ENCODE measurements at regions not wholly inside any gene's neighbourhood (a gene's known extent, or its start where the extent isn't known, plus 50 kb on each side); places are given as distances from the start of the nearest gene placed in this dataset.

DNA sequence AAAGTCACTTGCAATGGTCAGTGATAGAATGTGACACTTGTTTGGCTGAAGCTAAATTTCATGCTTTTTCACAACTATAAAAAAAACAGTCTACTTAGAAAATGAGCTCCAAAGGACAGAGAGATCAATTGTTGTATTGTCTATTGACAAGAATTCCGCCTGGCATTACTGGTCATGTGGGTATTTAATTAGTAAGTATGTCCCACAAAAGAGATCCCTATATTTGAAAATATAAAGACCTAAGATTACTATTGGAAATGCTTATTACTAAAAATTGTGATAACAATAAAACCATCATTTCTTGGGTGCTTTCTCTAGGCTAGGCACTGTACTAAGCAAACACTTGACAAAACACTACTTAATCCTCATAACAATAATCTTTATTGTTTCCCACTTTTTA lies 745.2 kb upstream of the C9orf72 start:
- Histone ChIP-seq H3K27me3 (no peaks in the 10 kb centered on the region), H3K27ac (no peak overlapping the region), H3K4me3 (no peak overlapping the region), H3K4me1 (peaks cover 8% of the 10 kb centered on the region), H3K4me2 (no peak overlapping the region), H3K9ac (no peak overlapping the region), H3K9me3 (ENCODE audit: low read depth) (no peaks in the 10 kb centered on the region), H3F3A (ENCODE audit: low read depth) (no peaks in the 10 kb centered on the region), H4K20me1 (ENCODE audit: low read depth) (no peaks in the 10 kb centered on the region), H3K36me3 (no peaks in the 10 kb centered on the region), H3K79me2 (ENCODE audit: low read depth) (no peaks in the 10 kb centered on the region), H2AFZ (replicated peaks) (no peak overlapping the region)
- Mint-ChIP-seq H3K4me1 (peaks cover 26% of the 10 kb centered on the region), H3K9me3 (no peaks in the 10 kb centered on the region), H3K36me3 (no peaks in the 10 kb centered on the region), H3K4me3 (no peak overlapping the region), H3K27me3 (ENCODE audit: insufficient read depth, low read depth) (no peaks in the 10 kb centered on the region), H3K27ac (no peak overlapping the region)
- DNase-seq (ENCODE audit: low spot score) = no peak
- no peak for TF ChIP-seq CTCF (IDR thresholded peaks at IDR 0.05)

- Histone ChIP-seq H3K9me3 (ENCODE audit: low read depth) (no peaks in the 10 kb centered on the region), H3F3A (ENCODE audit: low read depth) (no peaks in the 10 kb centered on the region), H3K4me1 (peaks cover 8% of the 10 kb centered on the region), H3K36me3 (no peaks in the 10 kb centered on the region), H3K9ac (no peak overlapping the region), H3K27me3 (no peaks in the 10 kb centered on the region), H3K27ac (no peak overlapping the region), H3K4me2 (no peak overlapping the region), H3K79me2 (ENCODE audit: low read depth) (no peaks in the 10 kb centered on the region), H2AFZ (replicated peaks) (no peak overlapping the region), H4K20me1 (ENCODE audit: low read depth) (no peaks in the 10 kb centered on the region), H3K4me3 (no peak overlapping the region)
- Mint-ChIP-seq H3K4me3 (no peak overlapping the region), H3K36me3 (no peaks in the 10 kb centered on the region), H3K4me1 (peaks cover 26% of the 10 kb centered on the region), H3K9me3 (no peaks in the 10 kb centered on the region), H3K27ac (no peak overlapping the region), H3K27me3 (ENCODE audit: insufficient read depth, low read depth) (no peaks in the 10 kb centered on the region)
- no peak for DNase-seq (ENCODE audit: low spot score)
- TF ChIP-seq EZH2 (IDR thresholded peaks at IDR 0.05) = no peak
- TF ChIP-seq CTCF (IDR thresholded peaks at IDR 0.05) = no peak
- TF ChIP-seq EZH2phosphoT487 (IDR thresholded peaks at IDR 0.05) = no peak
These were observed 746.7 kb upstream of the C9orf72 start for GRCh38 chr9:28319981-28320380.

GRCh38 chr9:28320616-28321015 lies 747.3 kb upstream of the C9orf72 start:
- H2AFZ ChIP-seq (replicated peaks) = no peak overlapping the region
- no peak overlapping the region for H3K4me3 Mint-ChIP-seq

More at GRCh38 chr9:28320616-28321015, 747.3 kb upstream of the C9orf72 start:
- Histone ChIP-seq H3K9me3 (ENCODE audit: low read depth) (no peaks in the 10 kb centered on the region), H4K20me1 (ENCODE audit: low read depth) (no peaks in the 10 kb centered on the region), H3K4me2 (no peak overlapping the region), H3K36me3 (no peaks in the 10 kb centered on the region), H3K79me2 (ENCODE audit: low read depth) (no peaks in the 10 kb centered on the region), H3K27me3 (no peaks in the 10 kb centered on the region), H3K4me3 (no peak overlapping the region), H3K27ac (no peak overlapping the region), H3K4me1 (peaks cover 8% of the 10 kb centered on the region), H3K9ac (no peak overlapping the region), H3F3A (ENCODE audit: low read depth) (no peaks in the 10 kb centered on the region)
- TF ChIP-seq CTCF (IDR thresholded peaks at IDR 0.05) = no peak
- no peak for TF ChIP-seq EZH2phosphoT487 (IDR thresholded peaks at IDR 0.05)
- TF ChIP-seq EZH2 (IDR thresholded peaks at IDR 0.05) = no peak
- no peaks in the 10 kb centered on the region for H3K9me3 Mint-ChIP-seq
- H3K27me3 Mint-ChIP-seq (ENCODE audit: insufficient read depth, low read depth) = no peaks in the 10 kb centered on the region
- H3K36me3 Mint-ChIP-seq = no peaks in the 10 kb centered on the region
- no peak overlapping the region for H3K27ac Mint-ChIP-seq
- H3K4me1 Mint-ChIP-seq = peaks cover 26% of the 10 kb centered on the region
- DNase-seq (ENCODE audit: low spot score) = no peak

Measured in neural progenitor cell (in vitro differentiated cells).